Spleen (tissue), 7 donors: ENCODE measurements at regions not wholly inside any gene's neighbourhood (a gene's known extent, or its start where the extent isn't known, plus 50 kb on each side); places are given as distances from the start of the nearest gene placed in this dataset.

Experiments used
- POLR2AphosphoS5 ChIP-seq, 3 donors: sonication (generic); formaldehyde crosslinking; IDR thresholded peaks; one replicate each; pipeline ENCODE4 v1.5.1; 2017; ENCODE audit warnings: antibody characterized with exemption in 3 of 3
- TF ChIP-seq, protein P1 (sequence below), 11 experiments: fragments of 200-600 bp in 7 of 11; fragments of 450-650 bp in 4 of 11; sonication (generic) in 4 of 11; IDR thresholded peaks in 8 of 11; conservative IDR thresholded peaks in 3 of 11; 1 replicate in 7 of 11; 2 replicates in 4 of 11; pipeline versions ENCODE4 v1.4.0 to v1.8.0; 2016 to 2021; ENCODE audit warnings: antibody characterized with exemption in 11 of 11, inconsistent platforms in 4 of 11, mild to moderate bottlenecking in 1 of 11
- donor health status: DM: no; HTN: no; CAD: no; lungs with moderate emphysema.
- donor health status: DM: no; HTN: no; CAD: no.
- donor health status: DM: no; HTN: no; CAD: no.

DNA sequence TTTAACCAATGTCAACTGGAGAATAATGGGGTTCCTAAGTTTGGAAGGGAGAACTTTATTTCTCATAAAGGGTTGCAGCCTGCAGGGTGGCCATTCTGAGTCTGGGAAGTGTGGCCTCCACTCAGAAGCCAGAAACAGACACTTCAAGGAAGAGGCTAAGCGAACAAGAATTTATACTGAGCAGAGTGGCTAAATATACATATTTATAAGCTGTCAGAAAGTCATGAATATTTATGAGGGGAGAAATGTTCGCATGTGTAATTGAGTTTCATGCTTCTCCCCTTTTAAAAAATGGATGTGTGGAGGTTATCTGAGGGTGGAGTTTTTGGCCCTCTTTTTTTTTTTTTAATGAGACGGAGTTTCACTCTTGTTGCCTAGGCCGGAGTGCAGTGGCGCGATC, 78.1 kb upstream of the PLAC8 start:
- TF ChIP-seq POLR2AphosphoS5 (IDR thresholded peaks at IDR 0.05): no peak
- TF ChIP-seq, protein P1, sequence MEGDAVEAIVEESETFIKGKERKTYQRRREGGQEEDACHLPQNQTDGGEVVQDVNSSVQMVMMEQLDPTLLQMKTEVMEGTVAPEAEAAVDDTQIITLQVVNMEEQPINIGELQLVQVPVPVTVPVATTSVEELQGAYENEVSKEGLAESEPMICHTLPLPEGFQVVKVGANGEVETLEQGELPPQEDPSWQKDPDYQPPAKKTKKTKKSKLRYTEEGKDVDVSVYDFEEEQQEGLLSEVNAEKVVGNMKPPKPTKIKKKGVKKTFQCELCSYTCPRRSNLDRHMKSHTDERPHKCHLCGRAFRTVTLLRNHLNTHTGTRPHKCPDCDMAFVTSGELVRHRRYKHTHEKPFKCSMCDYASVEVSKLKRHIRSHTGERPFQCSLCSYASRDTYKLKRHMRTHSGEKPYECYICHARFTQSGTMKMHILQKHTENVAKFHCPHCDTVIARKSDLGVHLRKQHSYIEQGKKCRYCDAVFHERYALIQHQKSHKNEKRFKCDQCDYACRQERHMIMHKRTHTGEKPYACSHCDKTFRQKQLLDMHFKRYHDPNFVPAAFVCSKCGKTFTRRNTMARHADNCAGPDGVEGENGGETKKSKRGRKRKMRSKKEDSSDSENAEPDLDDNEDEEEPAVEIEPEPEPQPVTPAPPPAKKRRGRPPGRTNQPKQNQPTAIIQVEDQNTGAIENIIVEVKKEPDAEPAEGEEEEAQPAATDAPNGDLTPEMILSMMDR (IDR thresholded peaks at IDR 0.05 in 8 of 11, conservative IDR thresholded peaks at IDR 0.05 in 3 of 11): no peak
